ENCODE measurements at regions not wholly inside any gene's neighbourhood (a gene's known extent, or its start where the extent isn't known, plus 50 kb on each side); places are given as distances from the start of the nearest gene placed in this dataset.
"Not testable (repeated sequence)": the region's sequence is repeated elsewhere in the genome, so short reads cannot be mapped to it uniquely, and the experiment has no call there.

GRCh38 chr13:56622840-56623239 is 517.9 kb upstream of the PRR20A start:
- WGBS (ENCODE audit: extremely low coverage, insufficient coverage, insufficient read length), result no CpG with 5 or more reads among the region's 4 CpGs
- H2AK5ac ChIP-seq (ENCODE audit: low read length), result no peak overlapping the region

GRCh38 chr13:56628886-56629285 is 511.8 kb upstream of the PRR20A start:
- H3K79me1 ChIP-seq (ENCODE audit: low read length); H3K14ac ChIP-seq (ENCODE audit: low read length); H3K4me3 ChIP-seq (ENCODE audit: low read depth, low read length); H3K79me2 ChIP-seq (ENCODE audit: control insufficient read depth, insufficient read depth, low read length, poor library complexity); H2BK5ac ChIP-seq (ENCODE audit: low read depth, low read length, poor library complexity); H3K9me3 ChIP-seq (ENCODE audit: insufficient read depth, low read depth, low read length); H4K12ac ChIP-seq (ENCODE audit: low read depth, low read length); H2BK12ac ChIP-seq (ENCODE audit: low read length); H3K23ac ChIP-seq (ENCODE audit: low read length); H3K18ac ChIP-seq (ENCODE audit: low read length); H3K27me3 ChIP-seq (ENCODE audit: insufficient read depth, low read length); H3K4me1 ChIP-seq (ENCODE audit: control insufficient read depth in 1 of 2, insufficient read depth in 2 of 2, low read length in 2 of 2); H3K27ac ChIP-seq (ENCODE audit: low read depth, low read length); H4K8ac ChIP-seq (ENCODE audit: low read depth, low read length); H3K36me3 ChIP-seq (ENCODE audit: control insufficient read depth in 1 of 2, insufficient read depth in 2 of 2, low read length in 2 of 2); H4K91ac ChIP-seq (ENCODE audit: low read depth, low read length); H2AK5ac ChIP-seq (ENCODE audit: low read length); H2BK120ac ChIP-seq (ENCODE audit: insufficient read depth, low read length, poor library complexity); H3K4ac ChIP-seq (ENCODE audit: low read depth, low read length); H3K4me2 ChIP-seq (ENCODE audit: low read length); H2AFZ ChIP-seq (ENCODE audit: insufficient read depth, low read length, poor library complexity); DNase-seq; H3K9ac ChIP-seq (ENCODE audit: low read length): not testable (repeated sequence)
- WGBS (ENCODE audit: extremely low coverage, insufficient coverage, insufficient read length), result no CpG with 5 or more reads among the region's 6 CpGs

More at GRCh38 chr13:56622840-56623239, 517.9 kb upstream of the PRR20A start:
- Histone ChIP-seq H3K79me2 (ENCODE audit: control insufficient read depth, insufficient read depth, low read length, poor library complexity) (no peaks in the 10 kb centered on the region), H3K27ac (ENCODE audit: low read depth, low read length) (no peak overlapping the region), H2BK12ac (ENCODE audit: low read length) (no peak overlapping the region), H4K12ac (ENCODE audit: low read depth, low read length) (no peak overlapping the region), H2AFZ (ENCODE audit: insufficient read depth, low read length, poor library complexity) (no peak overlapping the region), H3K4me2 (ENCODE audit: low read length) (no peak overlapping the region), H3K18ac (ENCODE audit: low read length) (no peak overlapping the region), H4K91ac (ENCODE audit: low read depth, low read length) (no peak overlapping the region), H3K9ac (ENCODE audit: low read length) (no peak overlapping the region), H3K23ac (ENCODE audit: low read length) (no peak overlapping the region), H3K79me1 (ENCODE audit: low read length) (no peaks in the 10 kb centered on the region), H2BK120ac (ENCODE audit: insufficient read depth, low read length, poor library complexity) (no peak overlapping the region), H4K8ac (ENCODE audit: low read depth, low read length) (no peak overlapping the region), H2BK5ac (ENCODE audit: low read depth, low read length, poor library complexity) (no peak overlapping the region), H3K27me3 (ENCODE audit: insufficient read depth, low read length) (no peaks in the 10 kb centered on the region), H3K4ac (ENCODE audit: low read depth, low read length) (no peak overlapping the region), H3K14ac (ENCODE audit: low read length) (no peak overlapping the region), H3K9me3 (ENCODE audit: insufficient read depth, low read depth, low read length) (peaks cover 3% of the 10 kb centered on the region), H3K36me3 (ENCODE audit: control insufficient read depth in 1 of 2, insufficient read depth in 2 of 2, low read length in 2 of 2) (no peaks in the 10 kb centered on the region), H3K4me3 (ENCODE audit: low read depth, low read length) (peak overlapping the region; percentile 53), H3K4me1 (ENCODE audit: control insufficient read depth in 1 of 2, insufficient read depth in 2 of 2, low read length in 2 of 2) (no peaks in the 10 kb centered on the region)
- DNase-seq, result no peak

- H3K9ac ChIP-seq (ENCODE audit: low read length); H3K9me3 ChIP-seq (ENCODE audit: insufficient read depth, low read depth, low read length); H4K8ac ChIP-seq (ENCODE audit: low read depth, low read length); H3K79me2 ChIP-seq (ENCODE audit: control insufficient read depth, insufficient read depth, low read length, poor library complexity); H3K18ac ChIP-seq (ENCODE audit: low read length); DNase-seq; H3K14ac ChIP-seq (ENCODE audit: low read length); H4K91ac ChIP-seq (ENCODE audit: low read depth, low read length); H2BK5ac ChIP-seq (ENCODE audit: low read depth, low read length, poor library complexity); H3K27ac ChIP-seq (ENCODE audit: low read depth, low read length); H3K4ac ChIP-seq (ENCODE audit: low read depth, low read length); H2AK5ac ChIP-seq (ENCODE audit: low read length); H3K36me3 ChIP-seq (ENCODE audit: control insufficient read depth in 1 of 2, insufficient read depth in 2 of 2, low read length in 2 of 2); H3K79me1 ChIP-seq (ENCODE audit: low read length); H2BK120ac ChIP-seq (ENCODE audit: insufficient read depth, low read length, poor library complexity); H3K23ac ChIP-seq (ENCODE audit: low read length); H3K4me2 ChIP-seq (ENCODE audit: low read length); H2AFZ ChIP-seq (ENCODE audit: insufficient read depth, low read length, poor library complexity); H2BK12ac ChIP-seq (ENCODE audit: low read length); H3K4me3 ChIP-seq (ENCODE audit: low read depth, low read length); H3K27me3 ChIP-seq (ENCODE audit: insufficient read depth, low read length); H3K4me1 ChIP-seq (ENCODE audit: control insufficient read depth in 1 of 2, insufficient read depth in 2 of 2, low read length in 2 of 2); H4K12ac ChIP-seq (ENCODE audit: low read depth, low read length): not testable (repeated sequence)
- WGBS (ENCODE audit: extremely low coverage, insufficient coverage, insufficient read length), result no CpG with 5 or more reads among the region's 3 CpGs
Measured at GRCh38 chr13:56631060-56631459, 509.7 kb upstream of the PRR20A start.

GRCh38 chr13:56653043-56653442 is 487.7 kb upstream of the PRR20A start:
- H3K4me2 ChIP-seq (ENCODE audit: low read length), result no peak overlapping the region
- H4K8ac ChIP-seq (ENCODE audit: low read depth, low read length), result no peak overlapping the region
- no peak overlapping the region for H3K18ac ChIP-seq (ENCODE audit: low read length)
- H3K9ac ChIP-seq (ENCODE audit: low read length), result no peak overlapping the region
- H3K9me3 ChIP-seq (ENCODE audit: insufficient read depth, low read depth, low read length), result no peaks in the 10 kb centered on the region
- DNase-seq, result no peak
- H2BK5ac ChIP-seq (ENCODE audit: low read depth, low read length, poor library complexity), result no peak overlapping the region
- H4K12ac ChIP-seq (ENCODE audit: low read depth, low read length), result no peak overlapping the region
- H3K23ac ChIP-seq (ENCODE audit: low read length), result no peak overlapping the region
- H3K14ac ChIP-seq (ENCODE audit: low read length), result no peak overlapping the region
- H3K36me3 ChIP-seq (ENCODE audit: control insufficient read depth in 1 of 2, insufficient read depth in 2 of 2, low read length in 2 of 2), result no peaks in the 10 kb centered on the region
- H3K4me3 ChIP-seq (ENCODE audit: low read depth, low read length), result no peak overlapping the region
- H3K79me2 ChIP-seq (ENCODE audit: control insufficient read depth, insufficient read depth, low read length, poor library complexity), result no peaks in the 10 kb centered on the region
- no peak overlapping the region for H4K91ac ChIP-seq (ENCODE audit: low read depth, low read length)
- no peaks in the 10 kb centered on the region for H3K79me1 ChIP-seq (ENCODE audit: low read length)
- no peak overlapping the region for H2BK120ac ChIP-seq (ENCODE audit: insufficient read depth, low read length, poor library complexity)
- H2BK12ac ChIP-seq (ENCODE audit: low read length), result no peak overlapping the region
- H2AFZ ChIP-seq (ENCODE audit: insufficient read depth, low read length, poor library complexity), result no peak overlapping the region
- no peaks in the 10 kb centered on the region for H3K4me1 ChIP-seq (ENCODE audit: control insufficient read depth in 1 of 2, insufficient read depth in 2 of 2, low read length in 2 of 2)
- H3K4ac ChIP-seq (ENCODE audit: low read depth, low read length), result no peak overlapping the region
- no peak overlapping the region for H3K27ac ChIP-seq (ENCODE audit: low read depth, low read length)
- no CpG with 5 or more reads among the region's 2 CpGs for WGBS (ENCODE audit: extremely low coverage, insufficient coverage, insufficient read length)
- no peaks in the 10 kb centered on the region for H3K27me3 ChIP-seq (ENCODE audit: insufficient read depth, low read length)
- no peak overlapping the region for H2AK5ac ChIP-seq (ENCODE audit: low read length)
